WERI-Rb-1 (cell line): ENCODE measurements at regions not wholly inside any gene's neighbourhood (a gene's known extent, or its start where the extent isn't known, plus 50 kb on each side); places are given as distances from the start of the nearest gene placed in this dataset.

Source experiments
- DNase-seq: peaks from one replicate; pipeline ENCODE4 v3.0.0-alpha.2; 2020
- H3K27ac ChIP-seq: fragments of 250-450 bp; sonication (Bioruptor Pico); 2 replicates; pipeline ENCODE4 v1.5.1; 2020; ENCODE audit warnings: mild to moderate bottlenecking, moderate library complexity
- H3K27me3 ChIP-seq: fragments of 250-450 bp; sonication (Bioruptor Pico); 2 replicates; pipeline ENCODE4 v1.5.1; 2021; ENCODE audit warnings: mild to moderate bottlenecking, low read depth, moderate library complexity; ENCODE audit not compliant: insufficient read depth, severe bottlenecking
- H3K36me3 ChIP-seq: fragments of 250-450 bp; sonication (Bioruptor Pico); 2 replicates; pipeline ENCODE4 v1.5.1; 2020; ENCODE audit warnings: mild to moderate bottlenecking, moderate library complexity
- H3K4me3 ChIP-seq: 2 replicates; pipeline ENCODE4 v1.5.1; 2011; ENCODE audit warnings: low read depth, mild to moderate bottlenecking, control low read depth, low read length
- H3K9me3 ChIP-seq: fragments of 250-450 bp; sonication (Bioruptor Pico); 2 replicates; pipeline ENCODE4 v1.5.1; 2021; ENCODE audit warnings: mild to moderate bottlenecking, moderate library complexity; ENCODE audit not compliant: severe bottlenecking
- CTCF ChIP-seq: IDR thresholded peaks from 2 replicates; pipeline ENCODE4 v1.5.1; 2011; ENCODE audit warnings: low read depth, mild to moderate bottlenecking, control low read depth, inconsistent platforms, low read length

- DNase-seq: no peak
- Histone ChIP-seq H3K9me3 (no peaks in the 10 kb centered on the region), H3K27me3 (no peaks in the 10 kb centered on the region), H3K36me3 (no peaks in the 10 kb centered on the region), H3K4me3 (no peak overlapping the region), H3K27ac (no peak overlapping the region)
- TF ChIP-seq CTCF: no peak
These were observed 122.6 kb upstream of the FREM1 start for GRCh38 chr9:15032860-15033259.

GRCh38 chr9:15021146-15021545, 110.9 kb upstream of the FREM1 start:
- no peak overlapping the region for H3K4me3 ChIP-seq
- TF ChIP-seq CTCF: no peak

GRCh38 chr9:15018096-15018637, 107.9 kb upstream of the FREM1 start:
- no peaks in the 10 kb centered on the region for H3K27me3 ChIP-seq
- no peaks in the 10 kb centered on the region for H3K9me3 ChIP-seq
- no peak for DNase-seq
- no peak for TF ChIP-seq CTCF
- no peak overlapping the region for H3K4me3 ChIP-seq
- H3K27ac ChIP-seq: no peak overlapping the region
- H3K36me3 ChIP-seq: no peaks in the 10 kb centered on the region

More at GRCh38 chr9:15021146-15021545, 110.9 kb upstream of the FREM1 start:
- no peak for DNase-seq
- Histone ChIP-seq H3K36me3 (no peaks in the 10 kb centered on the region), H3K27me3 (no peaks in the 10 kb centered on the region), H3K27ac (no peak overlapping the region), H3K9me3 (no peaks in the 10 kb centered on the region)

GRCh38 chr9:15010581-15010980, 100.4 kb upstream of the FREM1 start:
- Histone ChIP-seq H3K36me3 (no peaks in the 10 kb centered on the region), H3K4me3 (no peak overlapping the region), H3K27ac (no peak overlapping the region), H3K9me3 (no peaks in the 10 kb centered on the region), H3K27me3 (no peaks in the 10 kb centered on the region)
- no peak for TF ChIP-seq CTCF
- no peak for DNase-seq

- TF ChIP-seq CTCF: no peak
- H3K4me3 ChIP-seq: no peak overlapping the region
- no peak for DNase-seq
- no peaks in the 10 kb centered on the region for H3K36me3 ChIP-seq
- H3K27me3 ChIP-seq: no peaks in the 10 kb centered on the region
- no peaks in the 10 kb centered on the region for H3K9me3 ChIP-seq
- H3K27ac ChIP-seq: no peak overlapping the region
These were observed 97.5 kb upstream of the FREM1 start for GRCh38 chr9:15007698-15008097.

GRCh38 chr9:14994738-14995137, 84.5 kb upstream of the FREM1 start:
- H3K4me3 ChIP-seq: no peak overlapping the region
- no peak for TF ChIP-seq CTCF

More at GRCh38 chr9:14994738-14995137, 84.5 kb upstream of the FREM1 start:
- no peaks in the 10 kb centered on the region for H3K27me3 ChIP-seq
- H3K27ac ChIP-seq: no peak overlapping the region
- no peak for DNase-seq
- peaks cover 3% of the 10 kb centered on the region for H3K9me3 ChIP-seq
- no peaks in the 10 kb centered on the region for H3K36me3 ChIP-seq
